Activated T-cell treated with anti-CD3 and anti-CD28 coated beads, Interleukin-2, amount 50 U/mL, for 72 hours (primary cell): ENCODE measurements at regions not wholly inside any gene's neighbourhood (a gene's known extent, or its start where the extent isn't known, plus 50 kb on each side); places are given as distances from the start of the nearest gene placed in this dataset.
A peak's percentile ranks its signal among the peaks of the same experiment; 100 is the strongest.

Experiments
- ATAC-seq, 2 donors: fragments of 150-1000 bp; cut with Tn5 transposase; replicated peaks in 1 of 2; 2 replicates each; pipeline ENCODE4 v1.10.0; 2021; ENCODE audit warnings: moderate library complexity in 2 of 2, mild to moderate bottlenecking in 1 of 2
- DNase-seq, 2 donors: peaks; one replicate each; pipeline ENCODE4 v3.0.0; 2021 to 2022; ENCODE audit warnings: mixed read lengths in 1 of 2
- H3K27ac Mint-ChIP-seq: one replicate; pipeline ENCODE4 v1.8.0; 2022; ENCODE audit warnings: mild to moderate bottlenecking, moderate library complexity, mixed read lengths
- H3K27me3 Mint-ChIP-seq: one replicate; pipeline ENCODE4 v1.8.0; 2022; ENCODE audit warnings: low read depth, mixed read lengths
- H3K36me3 Mint-ChIP-seq, 2 donors: one replicate each; pipeline ENCODE4 v1.8.0; 2022; ENCODE audit warnings: mixed read lengths in 2 of 2, mild to moderate bottlenecking in 1 of 2; ENCODE audit not compliant: insufficient read depth in 2 of 2
- H3K4me1 Mint-ChIP-seq: one replicate; pipeline ENCODE4 v1.8.0; 2022; ENCODE audit warnings: low read depth, mixed read lengths
- H3K4me3 Mint-ChIP-seq, 2 donors: one replicate each; pipeline ENCODE4 v1.8.0; 2022; ENCODE audit warnings: mild to moderate bottlenecking in 2 of 2, mixed read lengths in 2 of 2, moderate library complexity in 2 of 2
- H3K9me3 Mint-ChIP-seq, 2 donors: one replicate each; pipeline ENCODE4 v1.8.0; 2022; ENCODE audit warnings: mixed read lengths in 2 of 2

DNA sequence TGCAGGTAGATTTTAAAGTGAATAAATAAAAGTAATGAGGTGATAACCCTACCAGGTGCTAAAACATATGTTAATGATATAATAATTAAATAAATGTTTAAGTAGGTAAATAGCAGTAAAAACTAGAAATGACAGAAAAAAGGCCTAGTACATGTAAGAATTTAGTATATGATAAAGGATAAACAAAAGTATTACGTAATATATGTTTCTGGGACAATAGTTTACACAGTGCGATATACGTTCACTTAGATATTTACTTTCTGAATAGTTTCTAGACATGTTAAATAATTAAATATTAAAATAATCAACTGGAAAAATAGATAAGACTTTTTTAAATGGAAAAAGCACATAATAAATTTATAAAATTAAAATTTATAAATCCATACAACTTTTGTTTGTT, 340.9 kb downstream of the LIG4 start:
- H3K9me3 Mint-ChIP-seq = peaks cover 0 to 3% of the 10 kb centered on the region in 2 donors
- no peak overlapping the region for H3K4me3 Mint-ChIP-seq
- ATAC-seq (no peak), DNase-seq (no peak)
- H3K4me1 Mint-ChIP-seq = no peaks in the 10 kb centered on the region
- peaks cover 14% of the 10 kb centered on the region for H3K27me3 Mint-ChIP-seq
- H3K27ac Mint-ChIP-seq = no peak overlapping the region
- no peaks in the 10 kb centered on the region for H3K36me3 Mint-ChIP-seq

GRCh38 chr13:107873926-107874325, 341.4 kb downstream of the LIG4 start:
- Mint-ChIP-seq H3K4me3 (no peak overlapping the region), H3K36me3 (no peaks in the 10 kb centered on the region), H3K9me3 (peaks cover 0 to 3% of the 10 kb centered on the region in 2 donors), H3K4me1 (no peaks in the 10 kb centered on the region), H3K27ac (no peak overlapping the region), H3K27me3 (peaks cover 14% of the 10 kb centered on the region)
- ATAC-seq (no peak), DNase-seq (no peak)

- DNase-seq = no peak
- H3K36me3 Mint-ChIP-seq = peaks cover 2 to 4% of the 10 kb centered on the region in 2 donors
- H3K27me3 Mint-ChIP-seq = peaks cover 25% of the 10 kb centered on the region
- ATAC-seq = no peak
- H3K9me3 Mint-ChIP-seq = no peaks in the 10 kb centered on the region
- H3K4me3 Mint-ChIP-seq = no peak overlapping the region
- H3K4me1 Mint-ChIP-seq = no peaks in the 10 kb centered on the region
- H3K27ac Mint-ChIP-seq = no peak overlapping the region
These were observed 344.9 kb downstream of the LIG4 start for GRCh38 chr13:107870400-107870799.

DNA sequence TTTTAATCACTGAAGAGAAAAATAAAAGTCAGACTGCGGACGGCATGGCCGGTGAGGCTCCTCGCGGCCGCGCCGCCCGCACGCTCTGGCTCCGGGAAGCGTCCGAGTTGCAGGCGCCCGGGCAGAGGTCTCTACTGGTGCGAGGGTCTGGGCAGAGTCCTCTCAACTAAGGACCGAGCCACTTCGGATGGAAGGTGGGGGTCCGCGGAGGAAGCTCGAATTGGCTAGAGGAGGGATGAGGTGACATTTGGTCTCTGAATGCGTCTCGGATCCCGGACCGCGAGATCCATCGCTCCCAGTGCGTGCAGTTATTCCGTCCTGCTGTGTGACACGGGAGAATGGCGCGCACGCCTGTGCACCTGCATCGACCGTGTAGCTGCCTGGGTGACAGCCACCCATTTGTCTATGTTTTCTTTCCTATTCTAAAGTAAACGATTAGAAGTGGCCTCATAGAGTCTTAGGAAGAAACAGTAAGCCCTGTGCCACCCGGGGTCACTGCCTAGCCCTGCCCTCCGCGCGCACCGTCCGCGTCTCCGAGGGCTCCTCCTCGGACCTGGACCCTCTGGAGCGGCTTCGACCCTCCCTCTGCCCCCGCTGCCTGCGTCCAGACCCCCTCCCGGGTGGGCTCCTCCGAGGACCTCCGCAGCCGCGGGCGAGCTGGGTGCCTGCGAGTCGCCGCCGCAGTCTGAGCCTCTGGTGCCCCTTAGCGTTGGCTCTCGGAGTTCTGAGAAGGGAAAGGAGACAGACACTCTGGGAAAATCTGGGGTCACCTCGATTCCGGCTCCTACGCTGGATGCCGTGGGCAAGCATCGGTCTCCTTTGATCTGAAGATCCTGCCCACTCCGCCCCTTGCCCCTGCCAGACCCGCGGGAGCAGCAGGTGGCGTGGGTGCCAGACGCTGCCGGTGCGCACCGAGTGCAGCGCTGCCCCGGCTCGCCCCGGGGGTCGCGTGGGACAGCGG, 347.4 kb downstream of the LIG4 start:
- peak; percentile 38 to 43 for ATAC-seq
- peak; percentile 8 to 12 for DNase-seq
- no peaks in the 10 kb centered on the region for H3K4me1 Mint-ChIP-seq
- H3K27me3 Mint-ChIP-seq = peaks cover 43% of the 10 kb centered on the region
- no peaks in the 10 kb centered on the region for H3K9me3 Mint-ChIP-seq
- no peak overlapping the region for H3K27ac Mint-ChIP-seq
- H3K4me3 Mint-ChIP-seq = peak overlapping the region; percentile 78 to 85
- H3K36me3 Mint-ChIP-seq = peaks cover 2 to 8% of the 10 kb centered on the region in 2 donors

DNA sequence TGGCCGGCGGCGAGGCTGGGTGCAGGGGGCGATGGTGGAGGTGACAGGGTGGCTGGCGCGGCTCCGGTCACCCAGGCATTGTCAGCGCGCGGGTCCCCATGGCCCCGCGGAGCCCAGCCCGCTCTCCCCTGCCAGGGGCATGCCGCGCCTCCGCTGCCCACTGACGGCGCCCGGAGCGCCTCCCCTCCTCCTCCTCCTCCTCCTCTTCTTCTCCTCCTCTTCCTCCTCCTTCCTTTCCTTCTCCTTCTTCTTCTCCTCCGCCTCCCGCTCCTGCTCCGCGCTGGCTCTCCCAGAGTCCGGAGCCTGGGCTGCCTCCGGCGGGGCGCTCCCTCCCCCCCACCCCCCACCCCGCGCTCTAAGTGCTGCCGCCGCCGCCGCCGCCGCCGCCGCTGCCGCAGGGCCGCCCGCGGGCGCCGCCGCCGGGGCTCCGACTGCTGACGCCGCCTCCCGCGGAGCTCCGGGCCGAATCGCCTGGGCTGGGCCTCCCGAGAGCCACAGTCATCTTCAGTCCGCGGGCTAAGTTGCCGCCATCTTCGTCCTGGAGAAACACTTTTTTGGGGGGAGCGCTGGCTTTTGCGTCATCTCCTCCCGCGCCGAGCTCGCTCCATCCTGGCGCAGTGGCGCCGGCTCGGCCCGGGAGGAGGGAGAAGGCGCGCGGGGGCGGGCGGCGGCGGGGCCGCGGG, 348.3 kb downstream of the LIG4 start:
- Mint-ChIP-seq H3K27ac (no peak overlapping the region), H3K4me3 (peak overlapping the region; percentile 68 to 69), H3K36me3 (peaks cover 2 to 8% of the 10 kb centered on the region in 2 donors), H3K9me3 (no peaks in the 10 kb centered on the region), H3K4me1 (no peaks in the 10 kb centered on the region), H3K27me3 (peaks cover 43% of the 10 kb centered on the region)
- ATAC-seq (peak in 1 of 2 donors; percentile 25), DNase-seq (no peak)

DNA sequence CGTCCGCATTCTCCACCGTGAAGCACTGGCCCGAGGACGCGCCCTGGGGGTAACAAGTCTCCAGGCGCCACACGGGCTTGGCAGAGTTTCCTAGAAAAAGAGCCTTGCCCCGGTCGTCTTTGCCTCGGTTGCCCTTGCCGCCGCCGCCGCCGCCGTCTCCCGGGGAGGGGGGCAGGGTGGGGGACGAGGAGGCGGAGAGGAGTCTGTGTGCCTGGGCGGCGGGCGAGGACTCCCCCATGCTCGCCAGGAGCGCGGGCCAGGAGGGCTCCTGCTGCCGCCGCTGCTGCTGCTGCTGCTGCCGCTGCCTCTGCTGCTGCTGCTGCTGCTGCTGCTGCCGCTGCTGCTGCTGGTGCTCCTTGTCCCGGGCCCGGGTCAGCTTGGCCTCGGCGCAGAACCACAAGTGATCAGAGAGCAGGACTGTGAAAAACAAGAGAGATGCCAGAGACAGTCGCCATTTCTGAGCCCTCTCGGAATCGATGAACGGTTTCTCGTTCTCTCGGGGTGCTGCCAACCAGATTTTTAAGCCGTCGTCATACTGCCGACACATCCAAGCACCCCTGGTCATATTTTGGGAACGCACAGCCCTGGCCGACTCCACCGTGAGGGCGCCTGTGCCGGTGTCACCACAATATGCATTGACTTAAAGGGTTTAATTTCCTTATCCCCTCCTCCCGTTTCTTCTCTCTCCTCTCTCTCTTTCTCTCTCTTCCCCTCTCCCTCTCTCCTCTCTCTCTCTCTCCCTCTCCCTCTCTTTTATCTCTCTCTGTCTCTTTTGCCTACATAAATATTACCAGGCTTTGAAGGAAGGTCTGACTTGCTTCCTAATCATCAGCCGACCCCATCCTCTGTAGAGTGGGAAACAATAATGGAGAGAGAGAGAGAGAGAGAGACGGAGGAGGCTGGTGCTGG, 349.1 kb downstream of the LIG4 start:
- peaks cover 43% of the 10 kb centered on the region for H3K27me3 Mint-ChIP-seq
- H3K4me1 Mint-ChIP-seq = no peaks in the 10 kb centered on the region
- peaks cover 2 to 8% of the 10 kb centered on the region in 2 donors for H3K36me3 Mint-ChIP-seq
- H3K4me3 Mint-ChIP-seq = peak overlapping the region; percentile 68 to 69
- no peaks in the 10 kb centered on the region for H3K9me3 Mint-ChIP-seq
- DNase-seq (peak in 1 of 2 donors; percentile 4), ATAC-seq (no peak)
- no peak overlapping the region for H3K27ac Mint-ChIP-seq

DNA sequence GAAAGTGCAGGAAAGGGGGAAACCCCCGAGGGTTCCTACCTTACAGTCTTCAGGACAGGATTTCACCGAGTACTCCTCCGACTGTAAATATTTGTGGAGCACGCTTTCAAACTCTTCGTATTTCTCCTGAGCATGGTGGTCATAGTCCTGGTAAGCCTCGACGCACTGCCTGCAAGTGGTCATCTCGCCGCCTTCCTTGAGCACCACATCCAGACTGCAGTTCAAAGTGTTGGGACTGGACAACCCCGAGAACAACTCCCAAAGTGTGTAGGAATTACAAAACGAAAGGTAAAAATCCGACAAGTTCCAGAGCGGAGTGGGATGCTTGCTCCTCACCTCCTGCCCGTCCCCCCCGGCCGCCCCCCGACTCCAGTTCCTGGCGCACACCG, 349.7 kb downstream of the LIG4 start:
- peaks cover 39% of the 10 kb centered on the region for H3K27me3 Mint-ChIP-seq
- DNase-seq = no peak
- H3K36me3 Mint-ChIP-seq = peaks cover 2 to 8% of the 10 kb centered on the region in 2 donors
- H3K27ac Mint-ChIP-seq = no peak overlapping the region
- H3K4me3 Mint-ChIP-seq = peak overlapping the region in 1 of 2 donors; percentile 26
- no peaks in the 10 kb centered on the region for H3K9me3 Mint-ChIP-seq
- no peak for ATAC-seq
- H3K4me1 Mint-ChIP-seq = no peaks in the 10 kb centered on the region

GRCh38 chr13:107865318-107865575, 350.1 kb downstream of the LIG4 start:
- DNase-seq (no peak), ATAC-seq (no peak)
- Mint-ChIP-seq H3K27ac (no peak overlapping the region), H3K27me3 (peaks cover 36% of the 10 kb centered on the region), H3K4me1 (no peaks in the 10 kb centered on the region), H3K36me3 (peaks cover 2 to 8% of the 10 kb centered on the region in 2 donors), H3K9me3 (no peaks in the 10 kb centered on the region), H3K4me3 (peak overlapping the region; percentile 15 to 26)

DNA sequence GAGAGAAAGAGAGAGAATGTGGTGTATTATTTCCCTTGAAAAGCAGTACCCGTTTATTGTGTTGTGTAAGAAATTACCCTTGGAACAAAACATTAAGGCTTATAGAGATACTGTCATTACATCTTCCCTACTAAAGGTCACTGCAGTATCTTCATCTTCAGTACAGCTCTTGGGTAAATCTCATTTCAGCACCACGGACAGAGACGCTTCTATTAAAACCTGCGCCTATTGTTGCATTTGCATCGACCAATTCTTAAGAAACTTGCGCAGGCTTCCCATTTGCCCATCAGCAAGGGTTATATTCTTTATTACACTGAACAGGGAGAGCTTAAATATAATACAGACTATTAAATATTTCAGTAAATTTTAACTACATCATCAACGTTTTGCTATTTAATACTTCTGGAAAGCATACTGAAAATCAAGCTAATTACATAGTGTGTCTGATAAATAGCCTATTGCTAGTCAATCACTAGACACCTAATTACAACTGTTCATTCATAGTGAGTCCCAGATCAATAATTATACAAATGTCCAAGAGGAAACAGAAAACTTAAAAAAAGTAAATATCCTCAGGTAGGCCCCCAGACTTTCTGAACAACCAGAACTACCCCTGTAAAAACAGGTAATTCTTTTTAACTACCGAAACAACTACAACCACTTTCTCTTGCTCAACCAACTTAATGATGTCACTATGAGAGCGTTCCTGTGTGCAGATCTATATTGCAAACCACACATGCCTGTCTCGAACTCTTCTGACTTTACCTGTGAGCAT, 350.6 kb downstream of the LIG4 start:
- H3K4me3 Mint-ChIP-seq = no peak overlapping the region
- no peak overlapping the region for H3K27ac Mint-ChIP-seq

DNA sequence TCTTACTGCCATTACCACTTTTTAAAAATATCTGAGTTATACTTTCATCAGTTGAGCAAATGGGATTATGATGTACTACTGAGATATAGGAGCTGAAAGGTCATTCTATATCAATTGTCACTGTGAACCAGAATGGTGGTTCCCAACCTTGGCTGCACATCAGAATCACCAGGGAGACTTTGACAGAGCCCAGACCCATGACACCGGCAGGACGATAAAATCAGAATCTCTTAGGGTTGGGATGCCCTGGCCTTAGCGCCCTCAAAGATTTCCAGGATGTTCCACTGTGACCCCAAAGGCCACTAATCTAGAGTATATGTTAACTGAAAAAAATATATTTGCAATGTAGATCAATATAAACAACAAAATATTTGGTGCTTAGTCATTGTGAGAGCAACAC, 355.1 kb downstream of the LIG4 start:
- ATAC-seq = no peak

More for the DNA sequence above, 350.6 kb downstream of the LIG4 start:
- Mint-ChIP-seq H3K4me1 (no peaks in the 10 kb centered on the region), H3K36me3 (peaks cover 2 to 8% of the 10 kb centered on the region in 2 donors), H3K9me3 (no peaks in the 10 kb centered on the region), H3K27me3 (peaks cover 30% of the 10 kb centered on the region)
- ATAC-seq = no peak
- no peak for DNase-seq

DNA sequence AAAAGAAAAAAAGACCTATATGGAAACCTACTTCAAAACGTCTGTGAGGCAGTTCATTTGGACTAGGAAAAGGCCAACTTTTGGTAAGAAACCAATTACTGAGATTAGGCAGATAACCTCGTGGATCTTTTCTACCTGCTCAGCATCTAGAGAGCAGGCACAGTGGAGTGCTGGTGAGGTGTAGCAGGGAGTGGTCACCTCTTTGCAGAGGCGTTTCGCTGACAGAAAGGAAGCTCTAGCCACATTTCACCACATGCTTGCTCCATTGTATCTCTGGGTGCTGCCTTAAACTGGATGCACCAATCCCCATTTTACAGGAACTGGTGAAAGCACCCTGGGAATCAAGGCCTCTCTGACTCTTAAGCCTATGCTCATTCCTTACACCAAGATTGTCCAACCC, 360.5 kb downstream of the LIG4 start:
- ATAC-seq = no peak

More for the DNA sequence above, 355.1 kb downstream of the LIG4 start:
- H3K9me3 Mint-ChIP-seq = peaks cover 1 to 6% of the 10 kb centered on the region in 2 donors
- DNase-seq = no peak
- H3K4me3 Mint-ChIP-seq = no peak overlapping the region
- peaks cover 17% of the 10 kb centered on the region for H3K27me3 Mint-ChIP-seq
- no peaks in the 10 kb centered on the region for H3K4me1 Mint-ChIP-seq
- H3K36me3 Mint-ChIP-seq = peaks cover 0 to 4% of the 10 kb centered on the region in 2 donors
- H3K27ac Mint-ChIP-seq = no peak overlapping the region

GRCh38 chr13:107852072-107852471, 363.3 kb downstream of the LIG4 start:
- no peak for ATAC-seq
- H3K9me3 Mint-ChIP-seq = peaks cover 1 to 6% of the 10 kb centered on the region in 2 donors
- no peaks in the 10 kb centered on the region for H3K27me3 Mint-ChIP-seq
- H3K27ac Mint-ChIP-seq = no peak overlapping the region
- no peaks in the 10 kb centered on the region for H3K36me3 Mint-ChIP-seq
- no peaks in the 10 kb centered on the region for H3K4me1 Mint-ChIP-seq
- H3K4me3 Mint-ChIP-seq = no peak overlapping the region
- DNase-seq = no peak

More for the DNA sequence above, 360.5 kb downstream of the LIG4 start:
- Mint-ChIP-seq H3K9me3 (peaks cover 1 to 6% of the 10 kb centered on the region in 2 donors), H3K4me1 (no peaks in the 10 kb centered on the region), H3K36me3 (no peaks in the 10 kb centered on the region), H3K27me3 (no peaks in the 10 kb centered on the region), H3K27ac (no peak overlapping the region), H3K4me3 (no peak overlapping the region)
- no peak for DNase-seq
